DMS114 treated with DMSO at 0.1 percent for 48 hours (cell line): ENCODE measurements at regions not wholly inside any gene's neighbourhood (a gene's known extent, or its start where the extent isn't known, plus 50 kb on each side); places are given as distances from the start of the nearest gene placed in this dataset.
"Not testable (repeated sequence)": the region's sequence is repeated elsewhere in the genome, so short reads cannot be mapped to it uniquely, and the experiment has no call there.

Source experiments
- DNase-seq: peaks from one replicate; lab custom pipeline; 2025; ENCODE audit not compliant: unreplicated experiment; lab: John Stamatoyannopoulos, UW

GRCh38 chr9:28951945-28952344 lies 1378.7 kb upstream of the C9orf72 start:
- no peak for DNase-seq

GRCh38 chr9:28956116-28956880 lies 1383.0 kb upstream of the C9orf72 start:
- DNase-seq, result no peak

GRCh38 chr9:28960602-28961001 lies 1387.3 kb upstream of the C9orf72 start:
- no peak for DNase-seq

- no peak for DNase-seq
Observed at GRCh38 chr9:28961623-28962022, 1388.3 kb upstream of the C9orf72 start.

GRCh38 chr9:28967226-28967625 lies 1393.9 kb upstream of the C9orf72 start:
- DNase-seq, result no peak

- DNase-seq, result no peak
Observed at GRCh38 chr9:28970241-28970654, 1397.0 kb upstream of the C9orf72 start.

- no peak for DNase-seq
Observed at GRCh38 chr9:28971881-28972280, 1398.6 kb upstream of the C9orf72 start.

GRCh38 chr9:28976250-28976649 lies 1403.0 kb upstream of the C9orf72 start:
- DNase-seq, result no peak

- DNase-seq, result no peak
Observed at GRCh38 chr9:28976684-28977083, 1403.4 kb upstream of the C9orf72 start.

GRCh38 chr9:28981129-28981528 lies 1407.8 kb upstream of the C9orf72 start:
- no peak for DNase-seq

- no peak for DNase-seq
Observed at GRCh38 chr9:28981711-28982110, 1408.4 kb upstream of the C9orf72 start.

- no peak for DNase-seq
Observed at GRCh38 chr9:28984016-28984415, 1410.7 kb upstream of the C9orf72 start.

GRCh38 chr9:28990009-28990408 lies 1416.7 kb upstream of the C9orf72 start:
- DNase-seq, result not testable (repeated sequence)

- DNase-seq, result no peak
Observed at GRCh38 chr9:28999057-28999456, 1425.8 kb upstream of the C9orf72 start.

- no peak for DNase-seq
Observed at GRCh38 chr9:28999806-29000205, 1426.5 kb upstream of the C9orf72 start.

- no peak for DNase-seq
Observed at GRCh38 chr9:29001006-29001405, 1427.7 kb upstream of the C9orf72 start.

- DNase-seq, result no peak
Observed at GRCh38 chr9:29004988-29005387, 1431.7 kb upstream of the C9orf72 start.

GRCh38 chr9:29006628-29007027 lies 1433.3 kb upstream of the C9orf72 start:
- no peak for DNase-seq

GRCh38 chr9:29012911-29013310 lies 1439.6 kb upstream of the C9orf72 start:
- no peak for DNase-seq

- no peak for DNase-seq
Observed at GRCh38 chr9:29021632-29022031, 1448.4 kb upstream of the C9orf72 start.

- no peak for DNase-seq
Observed at GRCh38 chr9:29038332-29038731, 1465.1 kb upstream of the C9orf72 start.

- DNase-seq, result no peak
Observed at GRCh38 chr9:29039258-29039657, 1466.0 kb upstream of the C9orf72 start.

GRCh38 chr9:29043072-29043471 lies 1469.8 kb upstream of the C9orf72 start:
- DNase-seq, result no peak
